Glutamatergic neuron (in vitro differentiated cells): ENCODE measurements at regions not wholly inside any gene's neighbourhood (a gene's known extent, or its start where the extent isn't known, plus 50 kb on each side); places are given as distances from the start of the nearest gene placed in this dataset.

Experiments
- DNase-seq: peaks from one replicate; pipeline ENCODE4 v3.0.0; 2022
- H3K27ac Mint-ChIP-seq: one replicate; pipeline ENCODE4 v1.8.0; 2020; ENCODE audit warnings: mild to moderate bottlenecking, mixed read lengths, inconsistent platforms; ENCODE audit not compliant: unreplicated experiment
- H3K27me3 Mint-ChIP-seq: one replicate; pipeline ENCODE4 v1.8.0; 2020; ENCODE audit warnings: mild to moderate bottlenecking, moderate library complexity, mixed read lengths, inconsistent platforms; ENCODE audit not compliant: unreplicated experiment
- H3K36me3 Mint-ChIP-seq: one replicate; pipeline ENCODE4 v1.8.0; 2020; ENCODE audit warnings: mild to moderate bottlenecking, mixed read lengths, inconsistent platforms; ENCODE audit not compliant: unreplicated experiment
- H3K4me1 Mint-ChIP-seq: one replicate; pipeline ENCODE4 v1.8.0; 2020; ENCODE audit warnings: mild to moderate bottlenecking, low read depth, mixed read lengths, inconsistent platforms; ENCODE audit not compliant: unreplicated experiment
- H3K4me3 Mint-ChIP-seq: one replicate; pipeline ENCODE4 v1.8.0; 2020; ENCODE audit warnings: mild to moderate bottlenecking, mixed read lengths, inconsistent platforms; ENCODE audit not compliant: unreplicated experiment
- H3K9me3 Mint-ChIP-seq: one replicate; pipeline ENCODE4 v1.8.0; 2020; ENCODE audit warnings: mild to moderate bottlenecking, moderate library complexity, mixed read lengths, inconsistent platforms; ENCODE audit not compliant: unreplicated experiment
- TF ChIP-seq, protein P1 (sequence below): fragments of 200-600 bp; sonication (generic); IDR thresholded peaks from one replicate; pipeline ENCODE4 v1.5.0; 2021; ENCODE audit not compliant: partially characterized antibody, unreplicated experiment

DNA sequence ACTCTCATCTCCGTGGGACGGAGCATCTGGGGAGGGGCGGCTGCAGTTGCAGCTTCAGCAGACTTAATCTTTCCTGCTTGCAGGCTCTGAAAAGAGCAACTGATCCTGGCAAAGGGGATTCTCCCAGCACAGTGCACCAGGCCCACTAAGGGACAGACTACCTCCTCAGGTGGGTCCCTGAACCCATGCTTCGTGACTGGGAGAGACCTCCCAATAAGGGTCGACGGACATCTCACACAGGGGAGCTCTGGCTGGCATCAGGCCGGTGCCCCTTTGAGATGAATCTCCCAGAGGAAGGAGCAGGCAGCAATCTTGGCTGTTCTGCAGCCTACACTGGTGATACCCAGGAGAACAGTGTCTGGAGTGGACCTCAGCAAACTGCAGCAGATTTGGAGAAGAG is 303.3 kb upstream of the FGF16 start:
- H3K4me1 Mint-ChIP-seq: no peaks in the 10 kb centered on the region
- no peak for DNase-seq
- no peaks in the 10 kb centered on the region for H3K27me3 Mint-ChIP-seq
- H3K36me3 Mint-ChIP-seq: no peaks in the 10 kb centered on the region
- no peak overlapping the region for H3K27ac Mint-ChIP-seq
- H3K9me3 Mint-ChIP-seq: no peaks in the 10 kb centered on the region
- TF ChIP-seq, protein P1, sequence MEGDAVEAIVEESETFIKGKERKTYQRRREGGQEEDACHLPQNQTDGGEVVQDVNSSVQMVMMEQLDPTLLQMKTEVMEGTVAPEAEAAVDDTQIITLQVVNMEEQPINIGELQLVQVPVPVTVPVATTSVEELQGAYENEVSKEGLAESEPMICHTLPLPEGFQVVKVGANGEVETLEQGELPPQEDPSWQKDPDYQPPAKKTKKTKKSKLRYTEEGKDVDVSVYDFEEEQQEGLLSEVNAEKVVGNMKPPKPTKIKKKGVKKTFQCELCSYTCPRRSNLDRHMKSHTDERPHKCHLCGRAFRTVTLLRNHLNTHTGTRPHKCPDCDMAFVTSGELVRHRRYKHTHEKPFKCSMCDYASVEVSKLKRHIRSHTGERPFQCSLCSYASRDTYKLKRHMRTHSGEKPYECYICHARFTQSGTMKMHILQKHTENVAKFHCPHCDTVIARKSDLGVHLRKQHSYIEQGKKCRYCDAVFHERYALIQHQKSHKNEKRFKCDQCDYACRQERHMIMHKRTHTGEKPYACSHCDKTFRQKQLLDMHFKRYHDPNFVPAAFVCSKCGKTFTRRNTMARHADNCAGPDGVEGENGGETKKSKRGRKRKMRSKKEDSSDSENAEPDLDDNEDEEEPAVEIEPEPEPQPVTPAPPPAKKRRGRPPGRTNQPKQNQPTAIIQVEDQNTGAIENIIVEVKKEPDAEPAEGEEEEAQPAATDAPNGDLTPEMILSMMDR: no peak
- no peak overlapping the region for H3K4me3 Mint-ChIP-seq

DNA sequence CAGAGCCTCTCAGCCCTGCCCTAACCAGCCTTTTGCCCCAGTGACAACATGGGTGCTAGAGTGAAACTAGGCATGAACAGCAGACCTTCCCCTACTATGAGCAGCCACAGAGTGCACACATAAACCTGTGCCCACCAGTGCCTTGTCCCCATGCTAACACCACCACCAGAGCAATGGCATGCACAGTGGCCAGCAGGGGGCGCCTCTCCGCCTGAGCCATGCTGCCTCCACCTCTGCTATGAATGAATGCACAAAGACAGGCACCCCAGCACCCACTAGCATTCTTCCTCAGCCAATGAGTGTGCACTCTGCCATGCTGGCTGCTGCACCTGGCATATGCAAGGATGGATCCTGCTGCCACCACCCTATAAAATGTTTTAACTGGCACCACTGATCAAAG is 286.9 kb upstream of the FGF16 start:
- peak; percentile 29 for DNase-seq
- H3K27me3 Mint-ChIP-seq: no peaks in the 10 kb centered on the region
- TF ChIP-seq, protein P1: no peak
- H3K36me3 Mint-ChIP-seq: no peaks in the 10 kb centered on the region
- no peaks in the 10 kb centered on the region for H3K4me1 Mint-ChIP-seq
- peaks cover 2% of the 10 kb centered on the region for H3K9me3 Mint-ChIP-seq
- H3K27ac Mint-ChIP-seq: no peak overlapping the region
- no peak overlapping the region for H3K4me3 Mint-ChIP-seq

DNA sequence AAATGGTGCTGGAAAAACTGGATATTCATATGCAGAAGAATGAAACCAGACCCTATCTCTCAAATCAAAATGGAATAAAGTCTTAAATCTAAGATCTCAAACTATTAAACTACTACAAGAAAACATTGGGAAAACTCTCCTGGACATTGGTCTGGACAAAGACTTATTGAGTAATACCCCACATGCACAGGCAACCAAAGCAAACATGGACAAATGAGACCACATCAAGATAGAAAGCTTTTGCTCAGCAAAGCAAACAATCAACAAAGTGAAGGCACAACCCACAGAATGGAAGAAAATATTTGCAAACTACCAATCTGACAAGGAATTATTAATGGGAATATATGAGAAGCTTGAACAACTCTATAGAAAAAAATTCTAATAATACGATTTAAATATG is 284.4 kb upstream of the FGF16 start:
- no peaks in the 10 kb centered on the region for H3K4me1 Mint-ChIP-seq
- no peaks in the 10 kb centered on the region for H3K27me3 Mint-ChIP-seq
- H3K9me3 Mint-ChIP-seq: no peaks in the 10 kb centered on the region
- no peak overlapping the region for H3K4me3 Mint-ChIP-seq
- TF ChIP-seq, protein P1: no peak
- DNase-seq: no peak
- no peak overlapping the region for H3K27ac Mint-ChIP-seq
- no peaks in the 10 kb centered on the region for H3K36me3 Mint-ChIP-seq

DNA sequence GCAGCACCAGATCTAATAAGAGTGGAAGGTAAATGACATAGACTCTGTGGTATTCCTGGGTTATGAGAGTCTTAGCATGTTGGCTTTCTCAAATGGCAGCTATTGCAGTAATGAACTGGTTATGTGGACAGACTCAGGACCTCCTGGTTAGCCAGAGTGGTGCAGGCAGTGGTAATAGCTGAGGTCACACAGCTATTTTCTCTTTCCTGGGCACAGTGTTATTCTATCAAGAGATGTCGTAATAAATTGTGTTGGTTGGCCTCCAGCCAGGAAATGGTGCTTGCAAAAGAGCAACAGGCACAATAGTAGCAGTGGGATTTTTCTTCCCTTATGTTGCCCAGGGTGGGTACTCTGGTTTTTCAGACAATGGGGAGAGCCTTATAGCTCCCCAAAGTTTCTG is 279.2 kb upstream of the FGF16 start:
- H3K9me3 Mint-ChIP-seq: no peaks in the 10 kb centered on the region
- DNase-seq: no peak
- no peaks in the 10 kb centered on the region for H3K36me3 Mint-ChIP-seq
- TF ChIP-seq, protein P1: no peak
- no peaks in the 10 kb centered on the region for H3K27me3 Mint-ChIP-seq
- H3K4me3 Mint-ChIP-seq: no peak overlapping the region
- no peaks in the 10 kb centered on the region for H3K4me1 Mint-ChIP-seq
- no peak overlapping the region for H3K27ac Mint-ChIP-seq

DNA sequence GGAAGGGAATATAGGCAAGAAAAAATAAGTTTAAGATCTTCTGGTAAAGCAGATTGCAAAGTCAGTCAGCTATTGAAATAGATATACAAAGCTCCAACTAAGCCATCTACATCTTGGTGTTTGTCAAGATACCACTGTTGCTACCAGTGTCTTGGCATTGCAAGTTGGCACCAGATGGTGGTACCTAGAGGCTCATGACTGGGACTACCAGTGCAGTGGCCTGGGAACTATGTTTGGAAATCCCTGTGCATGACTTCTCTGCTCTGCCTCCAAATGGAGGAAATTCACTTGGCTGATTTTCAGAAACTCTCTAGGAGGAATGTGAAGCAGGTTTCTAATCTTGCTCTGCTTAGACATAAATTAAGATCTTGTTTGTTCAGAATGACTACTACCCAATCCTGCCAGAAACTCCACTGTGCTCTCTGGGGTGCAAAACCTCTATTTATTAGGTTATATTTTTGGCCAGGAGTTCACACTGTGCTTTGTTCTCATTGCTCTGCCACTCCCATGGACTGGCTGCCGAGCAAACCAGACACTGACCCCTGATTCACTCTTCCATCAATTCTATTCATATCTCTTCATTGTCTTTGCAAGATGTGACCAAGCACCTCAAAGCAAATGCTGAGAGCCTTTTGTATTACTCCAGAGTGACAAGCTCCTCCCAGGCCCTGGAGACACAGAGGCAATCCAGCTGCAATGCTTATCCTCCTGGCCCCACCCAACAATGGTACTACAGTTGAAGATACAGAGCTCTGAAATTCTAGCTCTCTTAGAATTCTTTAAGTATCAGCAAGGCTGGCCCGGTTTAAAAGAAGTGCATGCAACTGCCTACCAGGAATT is 272.3 kb upstream of the FGF16 start:
- Mint-ChIP-seq H3K36me3 (no peaks in the 10 kb centered on the region), H3K9me3 (no peaks in the 10 kb centered on the region), H3K4me1 (no peaks in the 10 kb centered on the region), H3K27ac (no peak overlapping the region), H3K27me3 (no peaks in the 10 kb centered on the region), H3K4me3 (no peak overlapping the region)
- TF ChIP-seq, protein P1: no peak
- DNase-seq: no peak
